ENCODE measurements at regions not wholly inside any gene's neighbourhood (a gene's known extent, or its start where the extent isn't known, plus 50 kb on each side); places are given as distances from the start of the nearest gene placed in this dataset.
A peak's percentile ranks its signal among the peaks of the same experiment; 100 is the strongest.

- H3K4me1 Mint-ChIP-seq, result peaks cover 54% of the 10 kb centered on the region
- no peaks in the 10 kb centered on the region for H3K9me3 Mint-ChIP-seq
- no peak for TF ChIP-seq CTCF (IDR thresholded peaks at IDR 0.05; ENCODE audit: unreplicated experiment)
- peak overlapping the region; percentile 33 for H3K27ac Mint-ChIP-seq
- DNase-seq (ENCODE audit: low spot score in 2 of 2, unreplicated experiment in 2 of 2), result no peak
- H3K27me3 Mint-ChIP-seq (ENCODE audit: low read depth), result peaks cover 7% of the 10 kb centered on the region
- no peaks in the 10 kb centered on the region for H3K36me3 Mint-ChIP-seq
- no peak overlapping the region for H3K4me3 Mint-ChIP-seq
Observed at GRCh38 chr11:112837162-112837826, 123.9 kb upstream of the NCAM1 start.

- Mint-ChIP-seq H3K4me1 (peaks cover 51% of the 10 kb centered on the region), H3K36me3 (no peaks in the 10 kb centered on the region), H3K9me3 (no peaks in the 10 kb centered on the region), H3K27me3 (ENCODE audit: low read depth) (peaks cover 7% of the 10 kb centered on the region), H3K27ac (no peak overlapping the region), H3K4me3 (no peak overlapping the region)
- DNase-seq (ENCODE audit: low spot score in 2 of 2, unreplicated experiment in 2 of 2), result no peak
- no peak for TF ChIP-seq CTCF (IDR thresholded peaks at IDR 0.05; ENCODE audit: unreplicated experiment)
Observed at GRCh38 chr11:112839051-112839450, 122.2 kb upstream of the NCAM1 start.

GRCh38 chr11:112841729-112842128 lies 119.5 kb upstream of the NCAM1 start:
- Mint-ChIP-seq H3K27me3 (ENCODE audit: low read depth) (peaks cover 9% of the 10 kb centered on the region), H3K4me1 (peaks cover 24% of the 10 kb centered on the region), H3K4me3 (no peak overlapping the region), H3K36me3 (no peaks in the 10 kb centered on the region), H3K9me3 (no peaks in the 10 kb centered on the region), H3K27ac (no peak overlapping the region)
- TF ChIP-seq CTCF (IDR thresholded peaks at IDR 0.05; ENCODE audit: unreplicated experiment), result no peak
- no peak for DNase-seq (ENCODE audit: low spot score in 2 of 2, unreplicated experiment in 2 of 2)

GRCh38 chr11:112842151-112842550 lies 119.1 kb upstream of the NCAM1 start:
- no peak for DNase-seq (ENCODE audit: low spot score in 2 of 2, unreplicated experiment in 2 of 2)
- H3K36me3 Mint-ChIP-seq, result no peaks in the 10 kb centered on the region

GRCh38 chr11:112844517-112844916 lies 116.7 kb upstream of the NCAM1 start:
- Mint-ChIP-seq H3K9me3 (peaks cover 4% of the 10 kb centered on the region), H3K36me3 (no peaks in the 10 kb centered on the region), H3K27me3 (ENCODE audit: low read depth) (peaks cover 21% of the 10 kb centered on the region), H3K4me3 (no peak overlapping the region), H3K27ac (no peak overlapping the region), H3K4me1 (peaks cover 3% of the 10 kb centered on the region)
- TF ChIP-seq CTCF (IDR thresholded peaks at IDR 0.05; ENCODE audit: unreplicated experiment), result no peak
- DNase-seq (ENCODE audit: low spot score in 2 of 2, unreplicated experiment in 2 of 2), result no peak

More at GRCh38 chr11:112842151-112842550, 119.1 kb upstream of the NCAM1 start:
- no peak for TF ChIP-seq CTCF (IDR thresholded peaks at IDR 0.05; ENCODE audit: unreplicated experiment)
- H3K9me3 Mint-ChIP-seq, result no peaks in the 10 kb centered on the region
- H3K27me3 Mint-ChIP-seq (ENCODE audit: low read depth), result peaks cover 11% of the 10 kb centered on the region
- H3K4me3 Mint-ChIP-seq, result no peak overlapping the region
- peaks cover 20% of the 10 kb centered on the region for H3K4me1 Mint-ChIP-seq
- no peak overlapping the region for H3K27ac Mint-ChIP-seq

Data from mesothelial cell of epicardium (in vitro differentiated cells).